ENCODE measurements at regions not wholly inside any gene's neighbourhood (a gene's known extent, or its start where the extent isn't known, plus 50 kb on each side); places are given as distances from the start of the nearest gene placed in this dataset.

- Histone ChIP-seq H3F3A (ENCODE audit: low read depth) (no peaks in the 10 kb centered on the region), H3K27me3 (no peaks in the 10 kb centered on the region), H2AFZ (replicated peaks) (no peak overlapping the region), H3K36me3 (no peaks in the 10 kb centered on the region), H3K4me2 (no peak overlapping the region), H3K79me2 (ENCODE audit: low read depth) (no peaks in the 10 kb centered on the region), H3K4me3 (no peak overlapping the region), H3K9ac (no peak overlapping the region), H3K4me1 (no peaks in the 10 kb centered on the region), H3K9me3 (ENCODE audit: low read depth) (no peaks in the 10 kb centered on the region), H3K27ac (no peak overlapping the region), H4K20me1 (ENCODE audit: low read depth) (no peaks in the 10 kb centered on the region)
- H3K9me3 Mint-ChIP-seq: no peaks in the 10 kb centered on the region
- no peak overlapping the region for H3K27ac Mint-ChIP-seq
- no peak for TF ChIP-seq EZH2phosphoT487 (IDR thresholded peaks at IDR 0.05)
- TF ChIP-seq EZH2 (IDR thresholded peaks at IDR 0.05): no peak
- TF ChIP-seq CTCF (IDR thresholded peaks at IDR 0.05): no peak
- peaks cover 2% of the 10 kb centered on the region for H3K27me3 Mint-ChIP-seq (ENCODE audit: insufficient read depth, low read depth)
- DNase-seq (ENCODE audit: low spot score): no peak
- no peaks in the 10 kb centered on the region for H3K4me1 Mint-ChIP-seq
- H3K36me3 Mint-ChIP-seq: no peaks in the 10 kb centered on the region
- no peak overlapping the region for H3K4me3 Mint-ChIP-seq
Observed at GRCh38 chr10:128952856-128953255, 514.2 kb upstream of the MGMT start.

- no peaks in the 10 kb centered on the region for H3F3A ChIP-seq (ENCODE audit: low read depth)
- H3K4me2 ChIP-seq: no peak overlapping the region
- DNase-seq (ENCODE audit: low spot score): no peak
- H3K9ac ChIP-seq: no peak overlapping the region
- H3K79me2 ChIP-seq (ENCODE audit: low read depth): no peaks in the 10 kb centered on the region
- Mint-ChIP-seq H3K36me3 (no peaks in the 10 kb centered on the region), H3K9me3 (no peaks in the 10 kb centered on the region), H3K27ac (no peak overlapping the region), H3K4me1 (peaks cover 9% of the 10 kb centered on the region), H3K27me3 (ENCODE audit: insufficient read depth, low read depth) (peaks cover 2% of the 10 kb centered on the region), H3K4me3 (no peak overlapping the region)
- H3K36me3 ChIP-seq: no peaks in the 10 kb centered on the region
- no peaks in the 10 kb centered on the region for H3K27me3 ChIP-seq
- no peak overlapping the region for H2AFZ ChIP-seq (replicated peaks)
- H3K27ac ChIP-seq: no peak overlapping the region
- no peaks in the 10 kb centered on the region for H3K4me1 ChIP-seq
- no peaks in the 10 kb centered on the region for H3K9me3 ChIP-seq (ENCODE audit: low read depth)
- TF ChIP-seq EZH2 (IDR thresholded peaks at IDR 0.05) (no peak), EZH2phosphoT487 (IDR thresholded peaks at IDR 0.05) (no peak), CTCF (IDR thresholded peaks at IDR 0.05) (no peak)
- H3K4me3 ChIP-seq: no peak overlapping the region
- H4K20me1 ChIP-seq (ENCODE audit: low read depth): no peaks in the 10 kb centered on the region
Observed at GRCh38 chr10:128956149-128956548, 510.9 kb upstream of the MGMT start.

GRCh38 chr10:128957221-128957620 is 509.8 kb upstream of the MGMT start:
- H3K27me3 ChIP-seq: no peaks in the 10 kb centered on the region
- no peak overlapping the region for H2AFZ ChIP-seq (replicated peaks)
- H3K4me3 ChIP-seq: no peak overlapping the region
- H3K27me3 Mint-ChIP-seq (ENCODE audit: insufficient read depth, low read depth): peaks cover 2% of the 10 kb centered on the region
- no peak overlapping the region for H3K9ac ChIP-seq
- H3K27ac ChIP-seq: no peak overlapping the region
- no peaks in the 10 kb centered on the region for H3K4me1 ChIP-seq
- no peaks in the 10 kb centered on the region for H3K9me3 Mint-ChIP-seq
- no peaks in the 10 kb centered on the region for H3K9me3 ChIP-seq (ENCODE audit: low read depth)
- no peak overlapping the region for H3K4me3 Mint-ChIP-seq
- H3K79me2 ChIP-seq (ENCODE audit: low read depth): no peaks in the 10 kb centered on the region
- TF ChIP-seq CTCF (IDR thresholded peaks at IDR 0.05) (no peak), EZH2phosphoT487 (IDR thresholded peaks at IDR 0.05) (no peak), EZH2 (IDR thresholded peaks at IDR 0.05) (no peak)
- peaks cover 9% of the 10 kb centered on the region for H3K4me1 Mint-ChIP-seq
- DNase-seq (ENCODE audit: low spot score): no peak
- no peaks in the 10 kb centered on the region for H4K20me1 ChIP-seq (ENCODE audit: low read depth)
- no peak overlapping the region for H3K4me2 ChIP-seq
- H3F3A ChIP-seq (ENCODE audit: low read depth): no peaks in the 10 kb centered on the region
- no peak overlapping the region for H3K27ac Mint-ChIP-seq
- H3K36me3 Mint-ChIP-seq: no peaks in the 10 kb centered on the region
- no peaks in the 10 kb centered on the region for H3K36me3 ChIP-seq
